HCT116 (cell line): ENCODE measurements at regions not wholly inside any gene's neighbourhood (a gene's known extent, or its start where the extent isn't known, plus 50 kb on each side); places are given as distances from the start of the nearest gene placed in this dataset.

Experiments
- EZH2 ChIP-seq: fragments of 200-600 bp; sonication (generic); IDR thresholded peaks from 2 replicates; pipeline ENCODE4 v1.6.1; 2017; ENCODE audit warnings: antibody characterized with exemption, mixed run types
- POLR2A ChIP-seq: IDR thresholded peaks from 2 replicates; pipeline ENCODE4 v1.7.0; 2011; ENCODE audit warnings: borderline replicate concordance; ENCODE audit not compliant: insufficient read depth, insufficient read length; ENCODE audit errors: extremely low read depth
- SRF ChIP-seq: IDR thresholded peaks from 2 replicates; pipeline ENCODE4 v1.6.1; 2012; ENCODE audit warnings: low read depth
- TF ChIP-seq, protein P1 (sequence below), 3 experiments: fragments of 200-600 bp in 1 of 3; sonication (generic) in 1 of 3; IDR thresholded peaks in 2 of 3; conservative IDR thresholded peaks in 1 of 3; 2 replicates each; pipeline ENCODE4 v1.5.1; 2012 to 2017; ENCODE audit warnings: low read depth in 2 of 3, low read length in 2 of 3, antibody characterized with exemption in 1 of 3, borderline replicate concordance in 1 of 3, control low read depth in 1 of 3, mild to moderate bottlenecking in 1 of 3, mixed read lengths in 1 of 3, mixed run types in 1 of 3, moderate library complexity in 1 of 3; ENCODE audit not compliant: insufficient read depth in 1 of 3

- no peak for TF ChIP-seq EZH2
- TF ChIP-seq, protein P1, sequence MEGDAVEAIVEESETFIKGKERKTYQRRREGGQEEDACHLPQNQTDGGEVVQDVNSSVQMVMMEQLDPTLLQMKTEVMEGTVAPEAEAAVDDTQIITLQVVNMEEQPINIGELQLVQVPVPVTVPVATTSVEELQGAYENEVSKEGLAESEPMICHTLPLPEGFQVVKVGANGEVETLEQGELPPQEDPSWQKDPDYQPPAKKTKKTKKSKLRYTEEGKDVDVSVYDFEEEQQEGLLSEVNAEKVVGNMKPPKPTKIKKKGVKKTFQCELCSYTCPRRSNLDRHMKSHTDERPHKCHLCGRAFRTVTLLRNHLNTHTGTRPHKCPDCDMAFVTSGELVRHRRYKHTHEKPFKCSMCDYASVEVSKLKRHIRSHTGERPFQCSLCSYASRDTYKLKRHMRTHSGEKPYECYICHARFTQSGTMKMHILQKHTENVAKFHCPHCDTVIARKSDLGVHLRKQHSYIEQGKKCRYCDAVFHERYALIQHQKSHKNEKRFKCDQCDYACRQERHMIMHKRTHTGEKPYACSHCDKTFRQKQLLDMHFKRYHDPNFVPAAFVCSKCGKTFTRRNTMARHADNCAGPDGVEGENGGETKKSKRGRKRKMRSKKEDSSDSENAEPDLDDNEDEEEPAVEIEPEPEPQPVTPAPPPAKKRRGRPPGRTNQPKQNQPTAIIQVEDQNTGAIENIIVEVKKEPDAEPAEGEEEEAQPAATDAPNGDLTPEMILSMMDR (IDR thresholded peaks at IDR 0.05 in 2 of 3, conservative IDR thresholded peaks at IDR 0.05 in 1 of 3; ENCODE audit: borderline replicate concordance in 1 of 3, insufficient read depth in 1 of 3, low read depth in 2 of 3, low read length in 2 of 3): no peak
- TF ChIP-seq SRF: no peak
- no peak for TF ChIP-seq POLR2A
Observed at GRCh38 chrX:6640727-6641126, 105.8 kb upstream of the VCX3A start.
